Endothelial cell of umbilical vein (primary cell): ENCODE measurements at regions not wholly inside any gene's neighbourhood (a gene's known extent, or its start where the extent isn't known, plus 50 kb on each side); places are given as distances from the start of the nearest gene placed in this dataset.

Experiments
- BruUV-seq: library from RNA; stranded (reverse); fragments of 400-500 nt; replicated peaks from 2 replicates; lab custom pipeline; 2021; lab: Mats Ljungman, UMichigan
- CTCF ChIA-PET: fragments of 300-600, 350-600 bp; sonication (Branson Sonifier 250); formaldehyde crosslinking; loops from one replicate; lab custom pipeline; 2021; ENCODE audit warnings: antibody characterized with exemption, inconsistent platforms; lab: Charles Lee
- POLR2A ChIA-PET: fragments of 300-600, 350-600 bp; sonication (Branson Sonifier 250); formaldehyde crosslinking; loops from one replicate; lab custom pipeline; 2021; ENCODE audit warnings: antibody characterized with exemption, inconsistent platforms; lab: Charles Lee
- DNase-seq: peaks from one replicate; pipeline ENCODE4 v3.0.0-alpha.2; 2011; ENCODE audit warnings: low read depth, low spot score
- FAIRE-seq: peaks from 2 replicates; lab custom pipeline; 2011; peaks lifted over from hg19 to GRCh38; lab: Jason Lieb, UNC
- H2AFZ ChIP-seq: 2 replicates; pipeline ENCODE4 v1.6.0; 2012; ENCODE audit warnings: low read depth, low read length, control low read depth, inconsistent platforms
- H3K27ac ChIP-seq: 2 replicates; pipeline ENCODE4 v1.5.1; 2011; ENCODE audit warnings: low read depth, mild to moderate bottlenecking, control low read depth, low read length, moderate library complexity; ENCODE audit not compliant: insufficient read depth
- H3K27me3 ChIP-seq, 2 experiments: 2 replicates each; pipeline versions ENCODE4 v1.6.0 to v1.6.1; 2011; ENCODE audit warnings: low read length in 2 of 2, mixed read lengths in 1 of 2; ENCODE audit not compliant: control insufficient read depth in 2 of 2, insufficient read depth in 2 of 2
- H3K36me3 ChIP-seq, 2 experiments: 2 replicates in 1 of 2; 3 replicates in 1 of 2; pipeline ENCODE4 v1.5.1; 2011; ENCODE audit warnings: low read length in 2 of 2, mild to moderate bottlenecking in 1 of 2, moderate library complexity in 1 of 2; ENCODE audit not compliant: control insufficient read depth in 2 of 2, insufficient read depth in 2 of 2; ENCODE audit errors: extremely low read depth in 1 of 2
- H3K4me1 ChIP-seq: 3 replicates; pipeline ENCODE4 v1.5.1; 2011; ENCODE audit warnings: mild to moderate bottlenecking, low read length; ENCODE audit not compliant: control insufficient read depth, insufficient read depth; ENCODE audit errors: extremely low read depth
- H3K4me2 ChIP-seq: 2 replicates; pipeline ENCODE4 v1.6.1; 2011; ENCODE audit warnings: low read length, control low read depth, mixed read lengths; ENCODE audit not compliant: insufficient read depth
- H3K4me3 ChIP-seq, 3 experiments: fragments of 200-600 bp in 1 of 3; sonication (generic), shearing (Covaris generic) in 1 of 3; replicated peaks in 1 of 3; 2 replicates each; pipeline ENCODE4 v1.5.1; 2011 to 2016; ENCODE audit warnings: control low read depth in 3 of 3, low read length in 3 of 3, mild to moderate bottlenecking in 2 of 3, inconsistent platforms in 1 of 3, low read depth in 1 of 3, moderate library complexity in 1 of 3; ENCODE audit not compliant: insufficient read depth in 1 of 3
- H3K79me2 ChIP-seq: 2 replicates; pipeline ENCODE4 v1.6.0; 2012; ENCODE audit warnings: low read length, inconsistent platforms; ENCODE audit not compliant: control insufficient read depth, insufficient read depth
- H3K9ac ChIP-seq: replicated peaks from 2 replicates; pipeline ENCODE3; 2011; ENCODE audit warnings: low read length, control low read depth; ENCODE audit not compliant: insufficient read depth; ENCODE audit errors: extremely low read depth
- H3K9me1 ChIP-seq: replicated peaks from 3 replicates; pipeline ENCODE4 v1.6.0; 2011; ENCODE audit warnings: mild to moderate bottlenecking, low read length; ENCODE audit not compliant: control insufficient read depth, insufficient read depth; ENCODE audit errors: extremely low read depth
- H3K9me3 ChIP-seq: replicated peaks from 2 replicates; pipeline ENCODE4 v1.5.1; 2012; ENCODE audit warnings: low read length, inconsistent platforms; ENCODE audit not compliant: control insufficient read depth, insufficient read depth
- H4K20me1 ChIP-seq: replicated peaks from 2 replicates; pipeline ENCODE3; 2011; ENCODE audit warnings: mild to moderate bottlenecking, low read length; ENCODE audit not compliant: control insufficient read depth, insufficient read depth; ENCODE audit errors: extremely low read depth
- CTCF ChIP-seq, 2 donors: IDR thresholded peaks; 1 replicate in 1 of 2; 2 replicates in 1 of 2; pipeline ENCODE4 v1.5.1; 2011; ENCODE audit warnings: low read length in 2 of 2, mild to moderate bottlenecking in 2 of 2, moderate library complexity in 2 of 2, control low read depth in 1 of 2, inconsistent platforms in 1 of 2, low read depth in 1 of 2; ENCODE audit not compliant: insufficient read depth in 1 of 2; ENCODE audit errors: extremely low read depth in 1 of 2
- EZH2 ChIP-seq: IDR thresholded peaks from 2 replicates; pipeline ENCODE4 v1.6.1; 2012; ENCODE audit warnings: borderline replicate concordance, low read depth, mild to moderate bottlenecking, moderate library complexity, low read length, inconsistent platforms; ENCODE audit not compliant: severe bottlenecking
- FOS ChIP-seq: IDR thresholded peaks from 2 replicates; pipeline ENCODE4 v1.6.1; 2011; ENCODE audit warnings: mild to moderate bottlenecking, low read length, moderate library complexity, borderline replicate concordance; ENCODE audit not compliant: insufficient read depth
- GATA2 ChIP-seq: IDR thresholded peaks from 2 replicates; pipeline ENCODE4 v1.7.0; 2011; ENCODE audit warnings: low read depth, mild to moderate bottlenecking, moderate library complexity, mixed read lengths, low read length; ENCODE audit not compliant: insufficient read length, insufficient read depth
- JUN ChIP-seq: IDR thresholded peaks from 2 replicates; pipeline ENCODE4 v1.6.1; 2011; ENCODE audit warnings: borderline replicate concordance, low read depth; ENCODE audit not compliant: insufficient read length, insufficient read depth
- MAX ChIP-seq: IDR thresholded peaks from 2 replicates; pipeline ENCODE4 v1.6.1; 2011; ENCODE audit not compliant: insufficient read depth, insufficient read length
- MYC ChIP-seq: IDR thresholded peaks from one replicate; pipeline ENCODE4 v1.6.1; 2011; ENCODE audit warnings: mild to moderate bottlenecking, low read depth, low read length
- POLR2A ChIP-seq: IDR thresholded peaks from 2 replicates; pipeline ENCODE4 v1.6.1; 2012; ENCODE audit warnings: low read depth, mild to moderate bottlenecking, control low read depth, low read length
- POLR2AphosphoS5 ChIP-seq: IDR thresholded peaks from 2 replicates; pipeline ENCODE4 v1.6.1; 2012; ENCODE audit warnings: low read depth, mild to moderate bottlenecking, control low read depth, low read length, moderate library complexity; ENCODE audit not compliant: insufficient read depth
- dilution Hi-C: fragments of 300-500 bp; cut with MboI; formaldehyde crosslinking; loops from one replicate; pipeline ENCODE4 v1.15.0; 2019; ENCODE audit warnings: low sequenced_read_pairs; ENCODE audit not compliant: extremely low pct_ligation_motif_present
- intact Hi-C: fragments of 100-400 bp; cut with micrococcal nuclease; formaldehyde crosslinking; loops from one replicate; pipeline ENCODE4 v1.10.0; 2022

- Histone ChIP-seq H3K9ac (no peak overlapping the region), H3K9me3 (no peaks in the 10 kb centered on the region), H3K36me3 (no peaks in the 10 kb centered on the region), H3K79me2 (no peaks in the 10 kb centered on the region), H3K9me1 (no peaks in the 10 kb centered on the region), H4K20me1 (no peaks in the 10 kb centered on the region), H3K4me2 (no peak overlapping the region), H3K4me1 (no peaks in the 10 kb centered on the region), H3K27ac (no peak overlapping the region), H3K4me3 (no peak overlapping the region), H2AFZ (no peak overlapping the region), H3K27me3 (peaks cover 0 to 3% of the 10 kb centered on the region in 2 experiments)
- POLR2A ChIA-PET = no interaction called here
- TF ChIP-seq GATA2 = no peak
- no peak for TF ChIP-seq MAX
- no peak for TF ChIP-seq MYC
- no peak for TF ChIP-seq POLR2AphosphoS5
- TF ChIP-seq JUN = no peak
- no peak for TF ChIP-seq FOS
- TF ChIP-seq CTCF (IDR thresholded peaks at IDR 0.05; ENCODE audit: extremely low read depth in 1 of 2, insufficient read depth in 1 of 2, low read depth in 1 of 2, low read length in 2 of 2) = no peak
- no peak for TF ChIP-seq EZH2
- no peak for TF ChIP-seq POLR2A
- FAIRE-seq = no peak
- intact Hi-C loops (no loop called here), dilution Hi-C loops (no loop called here)
- CTCF ChIA-PET = no interaction called here
- no peak for DNase-seq
- no TSS peak for BruUV-seq
Observed at GRCh38 chr2:66366619-66367018, 68.3 kb upstream of the MEIS1 start.
